ENCODE measurements at regions not wholly inside any gene's neighbourhood (a gene's known extent, or its start where the extent isn't known, plus 50 kb on each side); places are given as distances from the start of the nearest gene placed in this dataset.
"Not testable (repeated sequence)": the region's sequence is repeated elsewhere in the genome, so short reads cannot be mapped to it uniquely, and the experiment has no call there.

GRCh38 chr13:65309906-65310305 is 1920.2 kb downstream of the PCDH9 start:
- H3K36me3 ChIP-seq: no peaks in the 10 kb centered on the region
- H3K4me1 ChIP-seq: no peaks in the 10 kb centered on the region
- no peaks in the 10 kb centered on the region for H3K27me3 ChIP-seq
- H3K9me3 ChIP-seq: no peaks in the 10 kb centered on the region
- no peak overlapping the region for H3K4me3 ChIP-seq (ENCODE audit: low read depth, low read length)
- no peak for TF ChIP-seq CTCF (IDR thresholded peaks at IDR 0.05; ENCODE audit: low read depth, low read length)
- no peak for DNase-seq

GRCh38 chr13:65308729-65309128 is 1921.4 kb downstream of the PCDH9 start:
- H3K9me3 ChIP-seq; H3K4me1 ChIP-seq; H3K36me3 ChIP-seq; H3K4me3 ChIP-seq (ENCODE audit: low read depth, low read length); DNase-seq; H3K27me3 ChIP-seq: not testable (repeated sequence)

GRCh38 chr13:65307056-65307455 is 1923.1 kb downstream of the PCDH9 start:
- Histone ChIP-seq H3K36me3 (no peaks in the 10 kb centered on the region), H3K9me3 (no peaks in the 10 kb centered on the region), H3K4me1 (no peaks in the 10 kb centered on the region), H3K4me3 (ENCODE audit: low read depth, low read length) (no peak overlapping the region), H3K27me3 (no peaks in the 10 kb centered on the region)
- no peak for TF ChIP-seq CTCF (IDR thresholded peaks at IDR 0.05; ENCODE audit: low read depth, low read length)
- no peak for DNase-seq

GRCh38 chr13:65302691-65303090 is 1927.4 kb downstream of the PCDH9 start:
- TF ChIP-seq CTCF (IDR thresholded peaks at IDR 0.05; ENCODE audit: low read depth, low read length): no peak
- Histone ChIP-seq H3K9me3 (no peaks in the 10 kb centered on the region), H3K4me1 (no peaks in the 10 kb centered on the region), H3K36me3 (no peaks in the 10 kb centered on the region), H3K27me3 (no peaks in the 10 kb centered on the region), H3K4me3 (ENCODE audit: low read depth, low read length) (no peak overlapping the region)
- DNase-seq: no peak

- no peak for TF ChIP-seq CTCF (IDR thresholded peaks at IDR 0.05; ENCODE audit: low read depth, low read length)
- Histone ChIP-seq H3K9me3 (no peaks in the 10 kb centered on the region), H3K27me3 (no peaks in the 10 kb centered on the region), H3K36me3 (no peaks in the 10 kb centered on the region), H3K4me1 (no peaks in the 10 kb centered on the region), H3K4me3 (ENCODE audit: low read depth, low read length) (no peak overlapping the region)
- DNase-seq: no peak
These were observed 1928.6 kb downstream of the PCDH9 start for GRCh38 chr13:65301506-65301905.

GRCh38 chr13:65300220-65300619 is 1929.9 kb downstream of the PCDH9 start:
- Histone ChIP-seq H3K36me3 (no peaks in the 10 kb centered on the region), H3K4me3 (ENCODE audit: low read depth, low read length) (no peak overlapping the region), H3K27me3 (no peaks in the 10 kb centered on the region), H3K4me1 (no peaks in the 10 kb centered on the region), H3K9me3 (no peaks in the 10 kb centered on the region)
- TF ChIP-seq CTCF (IDR thresholded peaks at IDR 0.05; ENCODE audit: low read depth, low read length): no peak
- DNase-seq: no peak

Measured in BE2C (cell line).